ENCODE measurements at regions not wholly inside any gene's neighbourhood (a gene's known extent, or its start where the extent isn't known, plus 50 kb on each side); places are given as distances from the start of the nearest gene placed in this dataset.

DNA sequence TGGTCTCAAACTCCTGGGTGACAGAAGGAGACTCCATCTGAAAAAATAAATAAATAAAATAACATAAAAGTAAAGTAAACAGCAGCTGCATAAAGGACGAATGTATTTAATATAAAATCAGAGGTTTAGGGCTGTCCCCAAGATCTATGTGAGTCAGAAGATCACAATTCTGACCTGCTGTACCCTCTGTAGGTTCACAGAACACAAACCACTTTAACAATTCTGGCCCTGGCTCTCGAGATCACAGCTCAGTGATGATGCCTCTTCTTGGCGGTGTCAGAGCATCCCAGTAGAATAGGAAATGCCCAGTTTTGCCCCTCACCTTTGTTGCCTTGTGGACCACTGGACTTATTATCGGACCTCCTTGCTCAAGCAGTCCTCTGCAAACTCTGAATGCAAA is 380.9 kb downstream of the TLE1 start:
- TF ChIP-seq, protein P1, sequence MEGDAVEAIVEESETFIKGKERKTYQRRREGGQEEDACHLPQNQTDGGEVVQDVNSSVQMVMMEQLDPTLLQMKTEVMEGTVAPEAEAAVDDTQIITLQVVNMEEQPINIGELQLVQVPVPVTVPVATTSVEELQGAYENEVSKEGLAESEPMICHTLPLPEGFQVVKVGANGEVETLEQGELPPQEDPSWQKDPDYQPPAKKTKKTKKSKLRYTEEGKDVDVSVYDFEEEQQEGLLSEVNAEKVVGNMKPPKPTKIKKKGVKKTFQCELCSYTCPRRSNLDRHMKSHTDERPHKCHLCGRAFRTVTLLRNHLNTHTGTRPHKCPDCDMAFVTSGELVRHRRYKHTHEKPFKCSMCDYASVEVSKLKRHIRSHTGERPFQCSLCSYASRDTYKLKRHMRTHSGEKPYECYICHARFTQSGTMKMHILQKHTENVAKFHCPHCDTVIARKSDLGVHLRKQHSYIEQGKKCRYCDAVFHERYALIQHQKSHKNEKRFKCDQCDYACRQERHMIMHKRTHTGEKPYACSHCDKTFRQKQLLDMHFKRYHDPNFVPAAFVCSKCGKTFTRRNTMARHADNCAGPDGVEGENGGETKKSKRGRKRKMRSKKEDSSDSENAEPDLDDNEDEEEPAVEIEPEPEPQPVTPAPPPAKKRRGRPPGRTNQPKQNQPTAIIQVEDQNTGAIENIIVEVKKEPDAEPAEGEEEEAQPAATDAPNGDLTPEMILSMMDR (IDR thresholded peaks at IDR 0.05; ENCODE audit: low read depth, low read length), result no peak
- TF ChIP-seq MYC (IDR thresholded peaks at IDR 0.05; ENCODE audit: low read depth, low read length) (no peak), POLR2A (IDR thresholded peaks at IDR 0.05; ENCODE audit: extremely low read depth, insufficient read length) (no peak)
- TF ChIP-seq, protein P2, sequence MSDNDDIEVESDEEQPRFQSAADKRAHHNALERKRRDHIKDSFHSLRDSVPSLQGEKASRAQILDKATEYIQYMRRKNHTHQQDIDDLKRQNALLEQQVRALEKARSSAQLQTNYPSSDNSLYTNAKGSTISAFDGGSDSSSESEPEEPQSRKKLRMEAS (IDR thresholded peaks at IDR 0.05; ENCODE audit: low read depth, low read length), result no peak
